ENCODE measurements at regions not wholly inside any gene's neighbourhood (a gene's known extent, or its start where the extent isn't known, plus 50 kb on each side); places are given as distances from the start of the nearest gene placed in this dataset.

DNA sequence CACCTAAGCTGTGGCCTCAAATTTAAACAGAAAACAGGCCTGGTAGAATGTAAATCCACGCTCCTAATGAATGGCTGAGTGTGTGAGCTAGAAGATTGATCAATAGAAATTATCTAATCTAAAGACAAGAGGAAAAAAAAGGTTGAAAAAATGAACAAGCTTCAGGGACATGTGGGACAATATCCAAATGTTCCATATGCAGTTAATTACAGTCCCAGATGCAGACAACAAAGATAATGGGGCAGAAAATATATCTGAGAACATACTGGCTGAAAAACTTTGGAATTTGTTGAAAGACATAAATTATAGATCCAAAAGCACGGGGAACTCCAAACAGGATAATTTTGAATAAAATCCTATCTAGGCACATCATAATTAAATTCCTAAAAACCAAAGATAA lies 186.7 kb upstream of the SIX2 start:
- no peak overlapping the region for H3K27ac ChIP-seq (ENCODE audit: control insufficient read depth, insufficient read depth, low read length)
- H3K79me2 ChIP-seq (ENCODE audit: control insufficient read depth, insufficient read depth, low read length) = no peaks in the 10 kb centered on the region
- TF ChIP-seq, protein P1, sequence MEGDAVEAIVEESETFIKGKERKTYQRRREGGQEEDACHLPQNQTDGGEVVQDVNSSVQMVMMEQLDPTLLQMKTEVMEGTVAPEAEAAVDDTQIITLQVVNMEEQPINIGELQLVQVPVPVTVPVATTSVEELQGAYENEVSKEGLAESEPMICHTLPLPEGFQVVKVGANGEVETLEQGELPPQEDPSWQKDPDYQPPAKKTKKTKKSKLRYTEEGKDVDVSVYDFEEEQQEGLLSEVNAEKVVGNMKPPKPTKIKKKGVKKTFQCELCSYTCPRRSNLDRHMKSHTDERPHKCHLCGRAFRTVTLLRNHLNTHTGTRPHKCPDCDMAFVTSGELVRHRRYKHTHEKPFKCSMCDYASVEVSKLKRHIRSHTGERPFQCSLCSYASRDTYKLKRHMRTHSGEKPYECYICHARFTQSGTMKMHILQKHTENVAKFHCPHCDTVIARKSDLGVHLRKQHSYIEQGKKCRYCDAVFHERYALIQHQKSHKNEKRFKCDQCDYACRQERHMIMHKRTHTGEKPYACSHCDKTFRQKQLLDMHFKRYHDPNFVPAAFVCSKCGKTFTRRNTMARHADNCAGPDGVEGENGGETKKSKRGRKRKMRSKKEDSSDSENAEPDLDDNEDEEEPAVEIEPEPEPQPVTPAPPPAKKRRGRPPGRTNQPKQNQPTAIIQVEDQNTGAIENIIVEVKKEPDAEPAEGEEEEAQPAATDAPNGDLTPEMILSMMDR (optimal IDR thresholded peaks at IDR 0.05 in 1 of 3, IDR thresholded peaks at IDR 0.05 in 1 of 3, conservative IDR thresholded peaks at IDR 0.05 in 1 of 3; ENCODE audit: extremely low read depth in 1 of 3, insufficient read depth in 2 of 3, low read length in 3 of 3) = no peak
- TF ChIP-seq EZH2 (IDR thresholded peaks at IDR 0.05; ENCODE audit: low read length) = no peak
- H3K27me3 ChIP-seq (ENCODE audit: control insufficient read depth, extremely low read depth, insufficient read depth, low read length) = no peaks in the 10 kb centered on the region
- no peaks in the 10 kb centered on the region for H4K20me1 ChIP-seq (ENCODE audit: control insufficient read depth, extremely low read depth, insufficient read depth, low read length)
- H3K9ac ChIP-seq (ENCODE audit: control insufficient read depth, extremely low read depth, insufficient read depth, low read length) = no peak overlapping the region
- no peaks in the 10 kb centered on the region for H3K36me3 ChIP-seq (ENCODE audit: control insufficient read depth in 2 of 2, extremely low read depth in 1 of 2, insufficient read depth in 2 of 2, low read length in 2 of 2)
- dilution Hi-C loops (cut with MboI; ENCODE audit: extremely low pct_ligation_motif_present, low sequenced_read_pairs) = no loop called here
- no peak for FAIRE-seq
- no peak for DNase-seq (ENCODE audit: low read depth, low spot score)
- H2AFZ ChIP-seq (ENCODE audit: control insufficient read depth, low read length) = no peak overlapping the region
- no peaks in the 10 kb centered on the region for H3K4me1 ChIP-seq (ENCODE audit: control insufficient read depth, extremely low read depth, insufficient read depth, low read length)
- H3K4me2 ChIP-seq (ENCODE audit: control insufficient read depth, extremely low read depth, insufficient read depth, low read depth, low read length) = no peak overlapping the region
- H3K9me1 ChIP-seq (ENCODE audit: control insufficient read depth, extremely low read depth, insufficient read depth, low read length) = no peaks in the 10 kb centered on the region
- no peak overlapping the region for H3K4me3 ChIP-seq (ENCODE audit: control insufficient read depth in 2 of 3, extremely low read depth in 1 of 3, insufficient read depth in 2 of 3, low read depth in 1 of 3, low read length in 3 of 3)
- no peaks in the 10 kb centered on the region for H3K9me3 ChIP-seq (ENCODE audit: control insufficient read depth, low read depth, low read length)

DNA sequence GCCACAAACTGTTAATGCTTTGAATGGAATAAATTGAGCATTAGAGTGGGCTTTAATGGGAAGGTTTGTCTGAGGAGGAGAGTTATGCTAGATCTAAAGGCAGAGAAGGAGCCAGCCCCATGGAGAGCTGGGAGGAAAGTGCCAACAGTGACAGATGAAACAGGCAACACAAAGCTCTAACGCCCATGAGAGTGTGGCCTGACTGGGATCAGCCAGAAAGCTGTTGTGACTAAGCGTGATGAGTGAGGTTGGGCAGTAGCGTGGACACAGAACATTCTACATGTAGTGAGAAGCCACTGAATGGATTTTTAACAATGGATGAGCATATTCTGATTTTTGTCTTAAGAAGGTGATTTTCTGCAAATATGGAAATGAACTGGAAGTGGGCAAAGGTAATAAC lies 185.3 kb upstream of the SIX2 start:
- dilution Hi-C loops (cut with MboI; ENCODE audit: extremely low pct_ligation_motif_present, low sequenced_read_pairs) = no loop called here
- Histone ChIP-seq H4K20me1 (ENCODE audit: control insufficient read depth, extremely low read depth, insufficient read depth, low read length) (no peaks in the 10 kb centered on the region), H3K36me3 (ENCODE audit: control insufficient read depth in 2 of 2, extremely low read depth in 1 of 2, insufficient read depth in 2 of 2, low read length in 2 of 2) (no peaks in the 10 kb centered on the region), H3K4me1 (ENCODE audit: control insufficient read depth, extremely low read depth, insufficient read depth, low read length) (no peaks in the 10 kb centered on the region), H3K4me3 (ENCODE audit: control insufficient read depth in 2 of 3, extremely low read depth in 1 of 3, insufficient read depth in 2 of 3, low read depth in 1 of 3, low read length in 3 of 3) (no peak overlapping the region), H2AFZ (ENCODE audit: control insufficient read depth, low read length) (no peak overlapping the region), H3K9ac (ENCODE audit: control insufficient read depth, extremely low read depth, insufficient read depth, low read length) (no peak overlapping the region), H3K79me2 (ENCODE audit: control insufficient read depth, insufficient read depth, low read length) (no peaks in the 10 kb centered on the region), H3K4me2 (ENCODE audit: control insufficient read depth, extremely low read depth, insufficient read depth, low read depth, low read length) (no peak overlapping the region), H3K27me3 (ENCODE audit: control insufficient read depth, extremely low read depth, insufficient read depth, low read length) (no peaks in the 10 kb centered on the region), H3K9me1 (ENCODE audit: control insufficient read depth, extremely low read depth, insufficient read depth, low read length) (no peaks in the 10 kb centered on the region), H3K9me3 (ENCODE audit: control insufficient read depth, low read depth, low read length) (no peaks in the 10 kb centered on the region), H3K27ac (ENCODE audit: control insufficient read depth, insufficient read depth, low read length) (no peak overlapping the region)
- FAIRE-seq (no peak), DNase-seq (ENCODE audit: low read depth, low spot score) (no peak)
- TF ChIP-seq, protein P1 (optimal IDR thresholded peaks at IDR 0.05 in 1 of 3, IDR thresholded peaks at IDR 0.05 in 1 of 3, conservative IDR thresholded peaks at IDR 0.05 in 1 of 3; ENCODE audit: extremely low read depth in 1 of 3, insufficient read depth in 2 of 3, low read length in 3 of 3) = no peak
- TF ChIP-seq EZH2 (IDR thresholded peaks at IDR 0.05; ENCODE audit: low read length) = no peak

Data from keratinocyte (primary cell).